A549 (cell line): ENCODE measurements at regions not wholly inside any gene's neighbourhood (a gene's known extent, or its start where the extent isn't known, plus 50 kb on each side); places are given as distances from the start of the nearest gene placed in this dataset.

Source experiments
- POLR2AphosphoS2 ChIP-seq: conservative IDR thresholded peaks from 2 replicates; pipeline ENCODE4 v1.6.1; 2012; ENCODE audit warnings: low read length, improper control_type of control experiment, inconsistent platforms
- RAD21 ChIP-seq, 2 experiments: fragments of >200 bp in 1 of 2; sonication (Bioruptor Twin) in 1 of 2; formaldehyde crosslinking in 1 of 2; IDR thresholded peaks in 1 of 2; conservative IDR thresholded peaks in 1 of 2; 2 replicates in 1 of 2; 3 replicates in 1 of 2; pipeline ENCODE4 v1.6.1; 2012 to 2018; ENCODE audit warnings: inconsistent platforms in 1 of 2

DNA sequence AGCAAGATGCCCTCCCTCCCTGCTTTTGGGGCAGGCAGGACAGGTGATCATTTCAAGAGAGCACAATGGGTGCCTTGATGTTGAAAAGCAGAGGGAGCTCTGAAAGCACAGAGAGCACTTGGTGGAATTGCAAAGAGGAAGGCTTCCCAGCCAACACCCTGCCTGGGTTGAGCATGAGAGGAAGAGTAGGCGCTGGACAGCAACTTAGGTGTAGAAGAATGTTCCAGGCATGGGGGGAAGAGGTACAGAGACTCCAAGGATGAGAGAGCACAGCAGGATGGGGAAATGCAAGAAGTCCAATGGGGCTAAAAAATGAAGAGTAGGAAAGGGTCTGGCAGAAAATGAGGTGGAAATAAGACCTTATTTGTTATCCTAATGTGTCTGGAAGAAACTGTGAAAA lies 144.8 kb downstream of the TRIM36 start:
- TF ChIP-seq RAD21 (conservative IDR thresholded peaks at IDR 0.05 in 1 of 2, IDR thresholded peaks at IDR 0.05 in 1 of 2): no peak
- TF ChIP-seq POLR2AphosphoS2: no peak
